Left cardiac atrium (tissue), 4 donors: ENCODE measurements at regions not wholly inside any gene's neighbourhood (a gene's known extent, or its start where the extent isn't known, plus 50 kb on each side); places are given as distances from the start of the nearest gene placed in this dataset.
A peak's percentile ranks its signal among the peaks of the same experiment; 100 is the strongest.

ENCODE experiments used
- ATAC-seq, 2 donors: fragments of 200-7000 bp; cut with Tn5 transposase; one replicate each; pipeline ENCODE4 v1.9.1; 2020; ENCODE audit warnings: mild to moderate bottlenecking in 2 of 2, moderate library complexity in 2 of 2
- DNase-seq: peaks from one replicate; pipeline ENCODE4 v3.0.0-alpha.2; 2020
- intact Hi-C, 2 donors: fragments of 100-400 bp; cut with DNase I; formaldehyde crosslinking; loops; one replicate each; pipeline versions ENCODE4 v1.14.1 to v1.15.1; 2022 to 2023
- donor health status: DM: no; HTN: yes; CAD: no.
- donor health status: DM: no; HTN: yes; CAD: no; lungs with severe emphysema.
- donor health status: DM: yes; HTN: yes; CAD: no.
- donor health status: Dilated cardiomyopathy.

DNA sequence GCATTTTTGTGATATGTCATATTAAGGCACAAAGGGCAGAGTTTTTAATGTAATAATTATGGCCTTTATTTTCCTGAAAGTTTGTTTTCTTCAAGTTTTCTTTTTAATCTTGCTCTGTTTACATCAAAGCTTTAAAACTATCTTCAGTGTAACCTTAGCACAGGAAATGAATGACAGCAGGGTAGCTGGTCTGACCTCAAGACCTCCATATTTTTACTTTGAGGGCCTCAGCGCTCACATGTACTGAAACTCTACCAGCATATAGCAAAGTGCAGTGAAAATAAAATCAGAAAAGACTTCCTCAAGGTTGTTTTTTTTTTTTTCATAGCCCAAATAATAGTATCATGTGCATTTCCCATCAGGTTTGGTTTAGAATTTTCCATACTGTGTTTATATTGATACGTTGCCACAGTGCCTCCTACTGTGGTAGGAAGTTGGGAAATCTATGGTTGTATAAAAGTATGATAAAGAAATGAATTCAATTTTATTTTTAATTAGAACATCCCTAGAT, 163.4 kb downstream of the UBE2E3 start:
- DNase-seq (no peak), ATAC-seq (no peak)
- intact Hi-C loops: no loop called here

DNA sequence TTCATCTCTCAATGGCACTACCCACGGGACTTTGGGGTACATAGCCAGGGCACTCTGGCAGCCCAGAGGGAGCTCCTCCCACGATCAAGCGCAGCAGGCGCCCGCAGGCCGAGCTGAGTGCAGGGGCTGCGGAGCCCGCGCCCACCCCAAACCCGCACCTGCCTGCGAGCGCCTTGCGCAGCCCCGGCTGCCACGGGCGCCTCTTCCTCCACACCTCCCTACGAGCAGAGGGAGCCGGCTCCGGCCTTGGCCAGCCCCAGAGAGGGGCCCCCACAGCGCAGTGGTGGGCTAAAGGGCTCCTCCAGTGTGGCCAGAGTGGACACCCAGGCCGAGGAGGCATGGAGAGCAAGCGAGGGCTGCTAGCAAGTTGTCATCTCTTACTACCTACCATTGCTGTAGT, 165.2 kb downstream of the UBE2E3 start:
- intact Hi-C loops: no loop called here
- no peak for ATAC-seq
- DNase-seq: no peak

DNA sequence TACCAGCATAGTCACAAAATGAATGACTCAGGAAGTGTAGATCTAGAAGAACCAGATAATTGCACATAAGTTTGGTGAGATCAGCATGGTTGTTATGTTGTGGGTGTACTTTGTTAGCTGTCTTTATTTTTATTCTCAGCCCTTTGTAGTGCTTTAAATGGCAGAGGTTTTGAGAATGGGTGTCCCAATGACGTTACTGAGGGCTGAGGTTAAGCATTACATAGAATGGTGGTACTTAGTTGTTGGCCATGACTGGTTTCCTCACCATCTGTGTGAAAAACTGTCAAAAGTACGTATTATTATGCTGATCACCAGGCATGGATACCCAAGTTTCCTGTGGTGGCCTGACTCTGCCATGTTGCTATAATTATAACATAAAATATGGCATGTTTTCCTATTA, 165.8 kb downstream of the UBE2E3 start:
- intact Hi-C loops: no loop called here
- DNase-seq (no peak), ATAC-seq (no peak)

DNA sequence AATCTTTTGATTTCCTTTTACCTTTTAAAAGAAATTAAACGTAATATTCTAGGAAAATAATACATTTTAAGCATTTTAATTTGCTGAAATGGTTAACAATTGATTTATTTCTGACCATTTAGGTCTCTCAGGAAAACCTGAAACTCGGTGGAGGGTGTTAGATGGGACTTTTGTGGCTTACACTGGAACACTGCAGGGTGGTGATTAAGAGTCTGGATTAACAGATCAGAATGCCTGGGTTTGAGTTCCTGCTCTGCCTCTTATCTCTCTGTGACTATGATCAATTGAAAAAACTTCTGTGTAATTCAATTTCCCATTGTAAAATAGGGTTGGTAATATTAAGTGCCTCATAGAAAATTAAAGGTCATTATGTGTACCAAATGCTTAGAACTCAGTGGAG, 168.7 kb downstream of the UBE2E3 start:
- DNase-seq (no peak), ATAC-seq (no peak)
- intact Hi-C loops: no loop called here

GRCh38 chr2:181152226-181152625, 171.8 kb downstream of the UBE2E3 start:
- intact Hi-C loops: no loop called here
- DNase-seq: no peak
- ATAC-seq: no peak

- intact Hi-C loops: no loop called here
- ATAC-seq: no peak
- DNase-seq: no peak
These were observed 172.3 kb downstream of the UBE2E3 start for GRCh38 chr2:181152701-181153100.

GRCh38 chr2:181153886-181154285, 173.5 kb downstream of the UBE2E3 start:
- DNase-seq (no peak), ATAC-seq (no peak)
- intact Hi-C loops: no loop called here

GRCh38 chr2:181157326-181157725, 176.9 kb downstream of the UBE2E3 start:
- DNase-seq: no peak
- no peak for ATAC-seq
- intact Hi-C loops: no loop called here

- ATAC-seq (no peak), DNase-seq (no peak)
- intact Hi-C loops: no loop called here
These were observed 178.0 kb downstream of the UBE2E3 start for GRCh38 chr2:181158427-181158826.

DNA sequence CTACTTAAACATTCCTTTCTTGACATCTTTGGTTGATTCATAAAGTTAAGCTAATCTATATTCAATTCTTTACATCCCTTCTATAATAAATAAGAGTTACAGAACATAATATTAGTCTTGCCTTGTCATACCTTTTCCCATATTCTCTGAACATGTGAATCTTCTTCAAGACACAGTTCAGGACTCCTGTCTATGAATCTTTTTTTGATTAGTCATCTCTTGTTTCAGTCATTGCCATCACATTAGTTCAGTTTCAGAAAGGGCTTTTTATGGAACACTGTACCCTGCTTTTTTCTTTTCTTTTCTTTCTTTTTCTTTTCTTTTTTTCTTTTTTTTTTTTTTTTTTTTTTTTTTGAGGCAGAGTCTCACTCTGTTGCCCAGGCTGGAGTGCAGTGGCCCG, 181.2 kb downstream of the UBE2E3 start:
- intact Hi-C loops: no loop called here

DNA sequence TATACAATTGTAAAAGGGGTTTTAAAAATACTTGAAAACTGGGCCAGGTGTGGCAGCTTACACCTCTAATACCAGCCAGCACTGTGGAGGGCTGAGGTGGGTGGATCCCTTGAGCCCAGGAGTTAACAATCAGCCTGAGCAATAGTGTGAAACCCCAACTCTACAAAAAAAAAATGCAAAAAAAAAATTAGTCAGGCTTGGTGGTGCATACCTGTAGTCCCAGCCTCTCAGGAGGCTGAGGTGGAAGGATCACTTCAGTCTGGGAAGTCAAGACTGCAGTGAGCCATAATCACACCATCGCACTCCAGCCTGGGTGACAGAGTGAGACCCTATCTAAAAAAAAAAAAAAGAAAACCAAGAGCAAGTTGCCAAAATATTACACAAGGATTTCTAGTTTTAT, 182.7 kb downstream of the UBE2E3 start:
- no peak for ATAC-seq
- intact Hi-C loops: no loop called here

More for the DNA sequence above, 181.2 kb downstream of the UBE2E3 start:
- ATAC-seq: no peak
- DNase-seq: no peak

DNA sequence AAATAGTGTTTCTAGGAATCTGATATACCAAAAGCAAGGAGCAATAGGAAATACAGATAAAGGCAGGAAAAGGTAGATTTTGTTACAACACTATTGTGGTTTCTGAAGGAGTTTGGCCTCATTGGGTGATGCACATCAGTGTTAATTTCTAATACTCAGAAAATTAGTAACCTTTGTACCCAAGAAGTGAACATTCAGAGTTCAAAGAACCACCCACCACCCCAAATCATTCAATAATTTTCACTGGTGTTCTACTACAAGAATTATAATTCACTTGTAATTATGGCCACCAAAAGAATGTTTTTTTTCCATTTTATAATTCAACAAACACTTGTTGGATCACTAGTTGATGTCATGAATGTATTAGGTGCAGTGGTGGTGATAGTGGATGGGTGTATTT, 183.3 kb downstream of the UBE2E3 start:
- intact Hi-C loops: no loop called here

More for the DNA sequence above, 182.7 kb downstream of the UBE2E3 start:
- DNase-seq: no peak

GRCh38 chr2:181164699-181165098, 184.3 kb downstream of the UBE2E3 start:
- ATAC-seq (no peak), DNase-seq (no peak)
- intact Hi-C loops: no loop called here

More for the DNA sequence above, 183.3 kb downstream of the UBE2E3 start:
- ATAC-seq (no peak), DNase-seq (no peak)

DNA sequence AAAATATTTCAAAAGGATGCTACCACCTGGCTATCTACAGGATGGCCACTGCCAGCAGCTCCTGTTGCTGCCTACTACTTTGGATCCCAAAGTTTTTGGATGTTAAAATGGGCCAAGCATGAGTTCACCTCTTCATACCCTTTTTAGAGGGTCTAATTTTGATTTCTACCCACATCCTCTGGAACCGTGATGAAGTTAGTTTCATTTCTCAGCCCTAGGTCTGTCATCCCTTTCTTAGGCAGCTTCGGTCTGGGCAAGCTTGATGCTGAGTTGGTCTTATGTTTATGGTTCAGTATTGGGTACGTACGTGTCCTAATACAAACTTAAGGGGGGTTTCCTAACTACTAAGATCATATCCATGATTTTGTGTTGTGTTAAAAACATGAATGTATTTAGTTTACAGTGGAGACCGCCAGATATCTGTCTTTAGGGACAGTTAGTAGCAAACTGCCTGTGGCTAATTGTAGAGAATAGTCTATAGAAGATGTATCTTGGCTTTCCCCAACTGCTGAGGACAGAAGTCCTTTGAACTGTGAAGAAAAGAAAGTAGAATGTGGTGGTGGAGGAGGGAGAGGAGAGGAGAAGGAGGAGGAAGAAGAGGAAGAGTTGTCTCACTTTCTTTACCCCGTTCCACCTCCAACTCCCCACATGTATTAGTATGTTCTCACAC, 184.9 kb downstream of the UBE2E3 start:
- peak in 1 of 2 donors; percentile 47 for ATAC-seq
- intact Hi-C loops: no loop called here
- DNase-seq: no peak

- intact Hi-C loops: no loop called here
- ATAC-seq (no peak), DNase-seq (no peak)
These were observed 189.1 kb downstream of the UBE2E3 start for GRCh38 chr2:181169503-181169902.

- no peak for DNase-seq
- no peak for ATAC-seq
- intact Hi-C loops: no loop called here
These were observed 189.9 kb downstream of the UBE2E3 start for GRCh38 chr2:181170256-181170655.

DNA sequence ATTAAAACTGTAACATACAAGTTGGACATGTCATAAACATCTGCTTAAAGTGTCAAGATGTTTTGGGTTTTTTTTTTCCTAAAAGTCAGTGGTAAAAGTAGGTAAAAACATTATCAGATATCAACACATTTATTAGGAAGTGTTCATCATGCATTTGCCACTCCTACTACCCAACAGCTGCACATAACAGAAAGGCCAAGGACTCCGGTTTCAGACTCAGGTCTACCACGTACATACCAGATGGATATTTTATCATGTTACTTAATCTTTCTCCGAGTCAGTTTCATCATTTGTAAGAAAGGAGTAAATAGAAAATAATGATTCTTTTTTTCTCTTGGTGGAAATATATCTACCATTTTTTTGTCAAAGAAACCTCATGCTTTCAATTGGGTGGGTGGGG, 192.3 kb downstream of the UBE2E3 start:
- DNase-seq (no peak), ATAC-seq (no peak)
- intact Hi-C loops: no loop called here

DNA sequence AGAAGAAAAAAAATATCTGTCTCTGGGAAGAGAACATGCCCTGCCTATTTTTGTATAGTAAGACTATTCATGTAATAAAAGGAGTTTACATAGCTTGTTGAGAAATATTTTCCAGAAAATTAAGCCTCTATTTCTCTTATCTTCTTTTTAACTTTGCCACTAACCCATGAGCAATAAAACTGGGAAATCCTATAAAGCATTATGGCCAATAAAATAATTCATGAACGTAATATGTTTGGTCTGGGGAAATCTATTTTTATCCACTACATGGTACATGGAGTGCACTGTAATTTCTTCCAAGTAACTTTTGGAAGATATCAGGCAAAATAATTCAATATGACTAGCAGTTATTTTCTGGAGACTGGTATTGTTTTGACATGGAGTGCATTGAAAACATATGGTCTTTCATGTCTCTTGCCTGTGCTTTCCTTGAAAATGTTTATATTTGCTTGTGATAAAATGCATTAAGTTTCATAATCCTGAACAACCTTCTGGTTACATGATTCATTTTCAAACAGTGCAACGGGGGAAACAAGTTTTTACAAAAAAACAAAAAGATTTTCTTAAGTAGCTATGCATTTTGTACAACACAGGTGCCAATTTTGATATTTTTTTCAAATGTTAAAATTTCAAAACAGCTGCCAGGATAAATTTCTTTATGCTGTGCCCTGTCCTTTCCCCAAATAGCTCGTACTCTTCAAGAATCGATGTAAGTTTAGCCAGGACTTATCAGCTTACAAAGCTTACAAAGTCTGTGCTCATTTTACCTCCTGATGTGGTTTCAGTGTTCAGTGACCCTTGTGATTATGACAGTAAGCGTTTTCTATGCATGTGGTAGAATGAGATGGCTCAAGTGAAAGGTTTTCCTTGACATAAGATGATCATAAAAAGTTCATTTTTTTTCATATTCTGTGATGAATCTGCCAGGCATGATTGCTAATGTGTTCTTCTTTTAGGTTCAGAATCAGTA, 194.5 kb downstream of the UBE2E3 start:
- intact Hi-C loops: no loop called here
- no peak for DNase-seq
- ATAC-seq: no peak

GRCh38 chr2:181176540-181176939, 196.1 kb downstream of the UBE2E3 start:
- intact Hi-C loops: no loop called here
- ATAC-seq: no peak
- no peak for DNase-seq

- intact Hi-C loops: no loop called here
- ATAC-seq (no peak), DNase-seq (no peak)
These were observed 197.0 kb downstream of the UBE2E3 start for GRCh38 chr2:181177376-181177775.
